ENCODE measurements at regions not wholly inside any gene's neighbourhood (a gene's known extent, or its start where the extent isn't known, plus 50 kb on each side); places are given as distances from the start of the nearest gene placed in this dataset.

- ChIA-PET POLR2A (ENCODE audit: unreplicated experiment) (no interaction called here), CTCF (no interaction called here)
- Histone ChIP-seq H4K20me1 (ENCODE audit: low read length) (no peaks in the 10 kb centered on the region), H3K4me3 (ENCODE audit: low read length) (no peak overlapping the region), H3K9me3 (ENCODE audit: low read length) (no peaks in the 10 kb centered on the region), H3K4me2 (ENCODE audit: low read length) (no peak overlapping the region), H3K9ac (ENCODE audit: low read length) (no peak overlapping the region), H2AFZ (ENCODE audit: low read length) (no peak overlapping the region), H3K9me2 (replicated peaks; ENCODE audit: low read length) (no peaks in the 10 kb centered on the region), H3F3A (ENCODE audit: low read length, unreplicated experiment) (no peaks in the 10 kb centered on the region), H3K4me1 (ENCODE audit: insufficient read depth, low read length) (no peaks in the 10 kb centered on the region), H3K27me3 (ENCODE audit: low read length) (peaks cover 68% of the 10 kb centered on the region), H3K27ac (ENCODE audit: low read length) (no peak overlapping the region), H3K36me3 (ENCODE audit: low read depth, low read length) (no peaks in the 10 kb centered on the region), H3K79me2 (ENCODE audit: low read length) (no peaks in the 10 kb centered on the region)
- no peak for TF ChIP-seq EZH2phosphoT487 (IDR thresholded peaks at IDR 0.05; ENCODE audit: borderline replicate concordance, low read length)
- TF ChIP-seq EZH2 (IDR thresholded peaks at IDR 0.05; ENCODE audit: low read length, unreplicated experiment) = no peak
- TF ChIP-seq CTCF (conservative IDR thresholded peaks at IDR 0.05; ENCODE audit: low read depth, low read length) = no peak
- no peak for ATAC-seq
- BruUV-seq (replicated peaks) = no TSS peak
- no peak for DNase-seq
- intact Hi-C loops (cut with micrococcal nuclease) = no loop called here
Measured at GRCh38 chr20:24376311-24377099, 92.9 kb upstream of the SYNDIG1 start.

GRCh38 chr20:24373372-24373771 is 96.1 kb upstream of the SYNDIG1 start:
- no peak for DNase-seq
- Histone ChIP-seq H3K4me2 (ENCODE audit: low read length) (no peak overlapping the region), H3K9ac (ENCODE audit: low read length) (no peak overlapping the region), H3K9me2 (replicated peaks; ENCODE audit: low read length) (no peaks in the 10 kb centered on the region), H3K4me3 (ENCODE audit: low read length) (no peak overlapping the region), H2AFZ (ENCODE audit: low read length) (no peak overlapping the region), H3K4me1 (ENCODE audit: insufficient read depth, low read length) (no peaks in the 10 kb centered on the region), H3K36me3 (ENCODE audit: low read depth, low read length) (no peaks in the 10 kb centered on the region), H3K27me3 (ENCODE audit: low read length) (peaks cover 62% of the 10 kb centered on the region), H3K9me3 (ENCODE audit: low read length) (no peaks in the 10 kb centered on the region), H3F3A (ENCODE audit: low read length, unreplicated experiment) (no peaks in the 10 kb centered on the region), H4K20me1 (ENCODE audit: low read length) (no peaks in the 10 kb centered on the region), H3K27ac (ENCODE audit: low read length) (no peak overlapping the region), H3K79me2 (ENCODE audit: low read length) (no peaks in the 10 kb centered on the region)
- intact Hi-C loops (cut with micrococcal nuclease) = no loop called here
- ATAC-seq = no peak
- BruUV-seq (replicated peaks) = no TSS peak
- CTCF ChIA-PET = no interaction called here
- TF ChIP-seq EZH2phosphoT487 (IDR thresholded peaks at IDR 0.05; ENCODE audit: borderline replicate concordance, low read length) = no peak
- TF ChIP-seq EZH2 (IDR thresholded peaks at IDR 0.05; ENCODE audit: low read length, unreplicated experiment) = no peak
- TF ChIP-seq CTCF (conservative IDR thresholded peaks at IDR 0.05; ENCODE audit: low read depth, low read length) = no peak
- POLR2A ChIA-PET (ENCODE audit: unreplicated experiment) = no interaction called here

- H3K9me3 ChIP-seq (ENCODE audit: low read length) = no peaks in the 10 kb centered on the region
- CTCF ChIA-PET = no interaction called here
- H3K27me3 ChIP-seq (ENCODE audit: low read length) = peaks cover 85% of the 10 kb centered on the region
- H3K4me3 ChIP-seq (ENCODE audit: low read length) = no peak overlapping the region
- no peaks in the 10 kb centered on the region for H3K4me1 ChIP-seq (ENCODE audit: insufficient read depth, low read length)
- H3K27ac ChIP-seq (ENCODE audit: low read length) = no peak overlapping the region
- intact Hi-C loops (cut with micrococcal nuclease) = no loop called here
- no peaks in the 10 kb centered on the region for H4K20me1 ChIP-seq (ENCODE audit: low read length)
- DNase-seq (no peak), ATAC-seq (no peak)
- POLR2A ChIA-PET (ENCODE audit: unreplicated experiment) = no interaction called here
- H3K9me2 ChIP-seq (replicated peaks; ENCODE audit: low read length) = no peaks in the 10 kb centered on the region
- TF ChIP-seq EZH2phosphoT487 (IDR thresholded peaks at IDR 0.05; ENCODE audit: borderline replicate concordance, low read length) = no peak
- TF ChIP-seq EZH2 (IDR thresholded peaks at IDR 0.05; ENCODE audit: low read length, unreplicated experiment) = no peak
- TF ChIP-seq CTCF (conservative IDR thresholded peaks at IDR 0.05; ENCODE audit: low read depth, low read length) = no peak
- H3K36me3 ChIP-seq (ENCODE audit: low read depth, low read length) = no peaks in the 10 kb centered on the region
- BruUV-seq (replicated peaks) = no TSS peak
- no peaks in the 10 kb centered on the region for H3F3A ChIP-seq (ENCODE audit: low read length, unreplicated experiment)
- no peaks in the 10 kb centered on the region for H3K79me2 ChIP-seq (ENCODE audit: low read length)
- H2AFZ ChIP-seq (ENCODE audit: low read length) = no peak overlapping the region
- H3K9ac ChIP-seq (ENCODE audit: low read length) = no peak overlapping the region
- no peak overlapping the region for H3K4me2 ChIP-seq (ENCODE audit: low read length)
Measured at GRCh38 chr20:24370911-24371695, 98.3 kb upstream of the SYNDIG1 start.
